CD14-positive monocyte (primary cell): ENCODE measurements at regions not wholly inside any gene's neighbourhood (a gene's known extent, or its start where the extent isn't known, plus 50 kb on each side); places are given as distances from the start of the nearest gene placed in this dataset.

ENCODE experiments used
- DNase-seq, 3 donors: peaks; one replicate each; pipeline ENCODE4 v3.0.0-alpha.2; 2011 to 2022
- H2AFZ ChIP-seq: 2 replicates; pipeline ENCODE4 v1.6.0; 2012; ENCODE audit warnings: mild to moderate bottlenecking, low read depth, low read length, inconsistent platforms; ENCODE audit not compliant: insufficient read depth, poor library complexity, severe bottlenecking
- H3K27ac ChIP-seq, 2 donors: 1 replicate in 1 of 2; 2 replicates in 1 of 2; pipeline ENCODE4 v1.5.1; 2012 to 2013; ENCODE audit warnings: low read length in 2 of 2, control low read depth in 1 of 2, inconsistent platforms in 1 of 2, low read depth in 1 of 2, mild to moderate bottlenecking in 1 of 2
- H3K27me3 ChIP-seq, 2 donors: one replicate each; pipeline versions ENCODE4 v1.6.0 to v1.6.1; 2011 to 2013; ENCODE audit warnings: low read length in 2 of 2; ENCODE audit not compliant: control insufficient read depth in 2 of 2, insufficient read depth in 2 of 2
- H3K36me3 ChIP-seq, 2 donors: replicated peaks in 1 of 2; 1 replicate in 1 of 2; 2 replicates in 1 of 2; pipeline versions ENCODE4 v1.5.1 to v1.6.1; 2012 to 2013; ENCODE audit warnings: low read length in 2 of 2, control low read depth in 1 of 2, inconsistent platforms in 1 of 2, mild to moderate bottlenecking in 1 of 2; ENCODE audit not compliant: insufficient read depth in 2 of 2, control insufficient read depth in 1 of 2
- H3K4me1 ChIP-seq, 2 donors: 1 replicate in 1 of 2; 2 replicates in 1 of 2; pipeline versions ENCODE4 v1.5.1 to v1.6.1; 2012 to 2013; ENCODE audit warnings: low read length in 2 of 2, control low read depth in 1 of 2, inconsistent platforms in 1 of 2, mild to moderate bottlenecking in 1 of 2, moderate library complexity in 1 of 2; ENCODE audit not compliant: insufficient read depth in 2 of 2, control insufficient read depth in 1 of 2
- H3K4me2 ChIP-seq: replicated peaks from 2 replicates; pipeline ENCODE3; 2012; ENCODE audit warnings: low read length, moderate library complexity, mild to moderate bottlenecking; ENCODE audit not compliant: poor library complexity, severe bottlenecking; ENCODE audit errors: extremely low read depth
- H3K4me3 ChIP-seq, 3 experiments: fragments of 200-600 bp in 1 of 3; sonication (generic) in 1 of 3; replicated peaks in 1 of 3; 1 replicate in 2 of 3; 2 replicates in 1 of 3; pipeline ENCODE4 v1.5.1; 2011 to 2013; ENCODE audit warnings: low read length in 3 of 3, mild to moderate bottlenecking in 3 of 3, control low read depth in 2 of 3, low read depth in 2 of 3, inconsistent platforms in 1 of 3, moderate library complexity in 1 of 3
- H3K79me2 ChIP-seq: 2 replicates; pipeline ENCODE4 v1.6.0; 2012; ENCODE audit warnings: mild to moderate bottlenecking, control low read depth, inconsistent platforms, low read length, moderate library complexity; ENCODE audit not compliant: insufficient read depth
- H3K9ac ChIP-seq: 2 replicates; pipeline ENCODE4 v1.6.0; 2017; ENCODE audit warnings: low read length, mild to moderate bottlenecking; ENCODE audit not compliant: insufficient read depth, poor library complexity, severe bottlenecking
- H3K9me3 ChIP-seq, 2 donors: replicated peaks in 1 of 2; 1 replicate in 1 of 2; 2 replicates in 1 of 2; pipeline versions ENCODE4 v1.5.1 to v1.6.1; 2012 to 2013; ENCODE audit warnings: low read length in 2 of 2, control low read depth in 1 of 2; ENCODE audit not compliant: control insufficient read depth in 1 of 2, insufficient read depth in 1 of 2
- H4K20me1 ChIP-seq: 2 replicates; pipeline ENCODE4 v1.6.0; 2012; ENCODE audit warnings: mild to moderate bottlenecking, low read length, control low read depth, moderate library complexity; ENCODE audit not compliant: insufficient read depth
- H3K27ac Mint-ChIP-seq, 7 donors: one replicate each; pipeline ENCODE4 v1.8.0; 2020; ENCODE audit warnings: mild to moderate bottlenecking in 7 of 7, mixed read lengths in 7 of 7, moderate library complexity in 6 of 7, inconsistent platforms in 2 of 7
- H3K27me3 Mint-ChIP-seq, 3 donors: one replicate each; pipeline ENCODE4 v1.8.0; 2021 to 2022; ENCODE audit warnings: low read depth in 3 of 3, mild to moderate bottlenecking in 3 of 3, mixed read lengths in 3 of 3, moderate library complexity in 3 of 3, inconsistent platforms in 1 of 3
- H3K36me3 Mint-ChIP-seq, 2 donors: one replicate each; pipeline ENCODE4 v1.8.0; 2020; ENCODE audit warnings: mixed read lengths in 2 of 2, inconsistent platforms in 1 of 2, mild to moderate bottlenecking in 1 of 2
- H3K4me1 Mint-ChIP-seq: one replicate; pipeline ENCODE4 v1.8.0; 2020; ENCODE audit warnings: mild to moderate bottlenecking, mixed read lengths
- H3K4me3 Mint-ChIP-seq, 2 donors: one replicate each; pipeline ENCODE4 v1.8.0; 2020; ENCODE audit warnings: mild to moderate bottlenecking in 2 of 2, mixed read lengths in 2 of 2, moderate library complexity in 1 of 2
- H3K9me3 Mint-ChIP-seq, 7 donors: one replicate each; pipeline ENCODE4 v1.8.0; 2020 to 2022; ENCODE audit warnings: mixed read lengths in 7 of 7, mild to moderate bottlenecking in 6 of 7, moderate library complexity in 6 of 7, inconsistent platforms in 2 of 7
- CTCF ChIP-seq: fragments of 200-600 bp; IDR thresholded peaks from one replicate; pipeline ENCODE4 v1.8.0; 2022; ENCODE audit warnings: antibody characterized with exemption, mild to moderate bottlenecking
- WGBS: methylation state at CpG from one replicate; pipeline ENCODE4 v1.1.5; 2013; ENCODE audit warnings: missing lambda C conversion rate; ENCODE audit not compliant: insufficient coverage; 5-methylcytosine and 5-hydroxymethylcytosine counted together
- intact Hi-C, 2 donors: fragments of 100-400 bp; cut with micrococcal nuclease; formaldehyde crosslinking; loops; one replicate each; pipeline versions ENCODE4 v1.15.0 to v1.15.1; 2023

GRCh38 chr11:86749821-86750401 lies 50.4 kb upstream of the PRSS23 start:
- no peaks in the 10 kb centered on the region for H4K20me1 ChIP-seq
- no peaks in the 10 kb centered on the region for H3K79me2 ChIP-seq
- no peaks in the 10 kb centered on the region for H3K4me1 ChIP-seq
- H2AFZ ChIP-seq = no peak overlapping the region
- H3K36me3 Mint-ChIP-seq = no peaks in the 10 kb centered on the region
- H3K27ac Mint-ChIP-seq = no peak overlapping the region
- no peak for TF ChIP-seq CTCF
- no peak overlapping the region for H3K27ac ChIP-seq
- H3K9me3 ChIP-seq = no peaks in the 10 kb centered on the region
- no peak for DNase-seq
- intact Hi-C loops = no loop called here
- no peak overlapping the region for H3K4me3 Mint-ChIP-seq
- H3K27me3 Mint-ChIP-seq = peaks cover 0 to 3% (median 3%) of the 10 kb centered on the region in 3 donors
- no peaks in the 10 kb centered on the region for H3K9me3 Mint-ChIP-seq
- no peak overlapping the region for H3K4me2 ChIP-seq
- H3K9ac ChIP-seq = no peak overlapping the region
- WGBS = 83% methylated on average over 1 of the region's 2 CpGs
- no peak overlapping the region for H3K4me3 ChIP-seq
- H3K36me3 ChIP-seq = no peaks in the 10 kb centered on the region
- H3K4me1 Mint-ChIP-seq = no peaks in the 10 kb centered on the region
- H3K27me3 ChIP-seq = no peaks in the 10 kb centered on the region

GRCh38 chr11:86749376-86749775 lies 51.0 kb upstream of the PRSS23 start:
- Histone ChIP-seq H2AFZ (no peak overlapping the region), H3K36me3 (no peaks in the 10 kb centered on the region), H3K4me1 (no peaks in the 10 kb centered on the region), H3K27ac (no peak overlapping the region), H3K4me2 (no peak overlapping the region), H3K79me2 (no peaks in the 10 kb centered on the region), H3K27me3 (no peaks in the 10 kb centered on the region), H3K9me3 (no peaks in the 10 kb centered on the region), H3K9ac (no peak overlapping the region), H4K20me1 (no peaks in the 10 kb centered on the region), H3K4me3 (no peak overlapping the region)
- Mint-ChIP-seq H3K4me3 (no peak overlapping the region), H3K36me3 (no peaks in the 10 kb centered on the region), H3K4me1 (no peaks in the 10 kb centered on the region), H3K27me3 (peaks cover 0 to 3% (median 3%) of the 10 kb centered on the region in 3 donors), H3K27ac (no peak overlapping the region), H3K9me3 (peaks cover 0 to 1% (median 0%) of the 10 kb centered on the region in 7 donors)
- DNase-seq = no peak
- no peak for TF ChIP-seq CTCF
- 100% methylated on average over 1 of the region's 3 CpGs for WGBS
- intact Hi-C loops = no loop called here
